K562 (cell line): ENCODE measurements at regions not wholly inside any gene's neighbourhood (a gene's known extent, or its start where the extent isn't known, plus 50 kb on each side); places are given as distances from the start of the nearest gene placed in this dataset.

Experiments used
- ATAC-seq: fragments of 200-7000 bp; cut with Tn5 transposase; 3 replicates; pipeline ENCODE4 v1.9.1; 2020; ENCODE audit warnings: moderate library complexity
- BruUV-seq: library from RNA; stranded (reverse); fragments of 400-500 nt; replicated peaks from 2 replicates; lab custom pipeline; 2021; lab: Mats Ljungman, UMichigan
- CTCF ChIA-PET: fragments of 300-600 bp; formaldehyde crosslinking; extraction: SDS; loops from one replicate; lab custom pipeline; 2021; ENCODE audit warnings: low intra/inter-chr PET ratio; lab: Yijun Ruan, JAX
- POLR2A ChIA-PET: fragments of 300-600, 350-650 bp; sonication (Branson Sonifier 250); formaldehyde crosslinking; extraction: SDS; loops from one replicate; lab custom pipeline; 2021; ENCODE audit warnings: antibody characterized with exemption, inconsistent platforms; lab: Yijun Ruan, JAX
- DNase-seq, 4 experiments: peaks; one replicate each; pipeline versions ENCODE4 v3.0.0 to v3.0.0-alpha.2; 2011 to 2018; ENCODE audit warnings: low spot score in 3 of 4, mixed read lengths in 3 of 4; ENCODE audit errors: extremely low read depth in 1 of 4
- FAIRE-seq: peaks from 2 replicates; lab custom pipeline; 2011; peaks lifted over from hg19 to GRCh38; lab: Jason Lieb, UNC
- H2AFZ ChIP-seq: 2 replicates; pipeline ENCODE4 v1.6.0; 2011; ENCODE audit warnings: low read depth, low read length, control low read depth, inconsistent platforms
- H3K27ac ChIP-seq: fragments of 200-600 bp; 3 replicates; pipeline ENCODE4 v1.8.0; 2011; ENCODE audit warnings: low read depth, mild to moderate bottlenecking, control low read depth, inconsistent platforms, low read length, moderate library complexity, mixed read lengths; ENCODE audit errors: extremely low read depth
- H3K27me3 ChIP-seq, 2 experiments: fragments of 300-600 bp in 1 of 2; 2 replicates in 1 of 2; 3 replicates in 1 of 2; pipeline versions ENCODE4 v1.6.0 to v1.8.0; 2011; ENCODE audit warnings: inconsistent platforms in 2 of 2, low read length in 2 of 2, mild to moderate bottlenecking in 1 of 2, mixed read lengths in 1 of 2, moderate library complexity in 1 of 2; ENCODE audit not compliant: control insufficient read depth in 2 of 2, insufficient read depth in 2 of 2
- H3K36me3 ChIP-seq: fragments of 300-600 bp; 3 replicates; pipeline ENCODE4 v1.8.0; 2011; ENCODE audit warnings: mild to moderate bottlenecking, low read length, inconsistent platforms; ENCODE audit not compliant: control insufficient read depth, insufficient read depth
- H3K4me1 ChIP-seq, 2 experiments: fragments of 200-600 bp in 1 of 2; replicated peaks in 1 of 2; 2 replicates in 1 of 2; 3 replicates in 1 of 2; pipeline versions ENCODE4 v1.5.1 to v1.8.0; 2011; ENCODE audit warnings: inconsistent platforms in 2 of 2, low read length in 2 of 2, mild to moderate bottlenecking in 1 of 2, mixed read lengths in 1 of 2, moderate library complexity in 1 of 2; ENCODE audit not compliant: control insufficient read depth in 2 of 2, insufficient read depth in 2 of 2
- H3K4me2 ChIP-seq: 2 replicates; pipeline ENCODE4 v1.6.1; 2011; ENCODE audit warnings: low read length, control low read depth, inconsistent platforms, mixed read lengths; ENCODE audit not compliant: insufficient read depth
- H3K4me3 ChIP-seq: fragments of 200-600 bp; sonication (generic), shearing (Covaris generic); 2 replicates; pipeline ENCODE4 v1.5.1; 2016; ENCODE audit warnings: control low read depth, inconsistent platforms
- H3K79me2 ChIP-seq: fragments of 200-600 bp; 3 replicates; pipeline ENCODE4 v1.8.0; 2011; ENCODE audit warnings: low read length, inconsistent platforms; ENCODE audit not compliant: control insufficient read depth, insufficient read depth
- H3K9ac ChIP-seq, 2 experiments: 2 replicates each; pipeline versions ENCODE4 v1.6.0 to v1.6.1; 2011; ENCODE audit warnings: low read depth in 2 of 2, low read length in 2 of 2, control low read depth in 1 of 2, inconsistent platforms in 1 of 2, mild to moderate bottlenecking in 1 of 2, mixed read lengths in 1 of 2; ENCODE audit not compliant: insufficient read depth in 1 of 2
- H3K9me1 ChIP-seq: one replicate; pipeline ENCODE4 v1.6.0; 2011; ENCODE audit warnings: inconsistent platforms, mild to moderate bottlenecking, low read length, moderate library complexity; ENCODE audit not compliant: control insufficient read depth, insufficient read depth
- H3K9me3 ChIP-seq: replicated peaks from 2 replicates; pipeline ENCODE4 v1.5.1; 2011; ENCODE audit warnings: low read depth, low read length, inconsistent platforms; ENCODE audit not compliant: control insufficient read depth, insufficient read depth
- H4K20me1 ChIP-seq: replicated peaks from 2 replicates; pipeline ENCODE4 v1.6.1; 2011; ENCODE audit warnings: low read length, inconsistent platforms, mixed read lengths; ENCODE audit not compliant: control insufficient read depth, insufficient read depth
- BACH1 ChIP-seq: fragments of 200-800 bp; sonication (Bioruptor generic); IDR thresholded peaks from 2 replicates; pipeline ENCODE4 v1.6.1; 2016; ENCODE audit warnings: missing genetic modification characterization, missing compliant biosample characterization
- COPS2 ChIP-seq: fragments of 450-650 bp; conservative IDR thresholded peaks from 2 replicates; pipeline ENCODE4 v1.6.1; 2016; ENCODE audit warnings: mild to moderate bottlenecking, moderate library complexity
- E2F8 ChIP-seq: fragments of 450-650 bp; IDR thresholded peaks from 2 replicates; pipeline ENCODE4 v1.7.1; 2018; ENCODE audit warnings: mild to moderate bottlenecking, low read depth; ENCODE audit not compliant: partially characterized antibody
- FOXK1 ChIP-seq: sonication (generic); formaldehyde crosslinking; IDR thresholded peaks from 2 replicates; pipeline ENCODE4 v1.8.0; 2022; ENCODE audit warnings: missing genetic modification reagents, mild to moderate bottlenecking, borderline replicate concordance
- FOXK2 ChIP-seq, 2 experiments: fragments of 450-650 bp; IDR thresholded peaks in 1 of 2; conservative IDR thresholded peaks in 1 of 2; 2 replicates each; pipeline ENCODE4 v1.6.1; 2016; ENCODE audit warnings: low read depth in 2 of 2, mild to moderate bottlenecking in 1 of 2
- HMG20A ChIP-seq: fragments of 450-650 bp; formaldehyde crosslinking; conservative IDR thresholded peaks from 2 replicates; pipeline ENCODE4 v1.4.0; 2020; ENCODE audit warnings: mild to moderate bottlenecking, mixed read lengths
- JUN ChIP-seq, 2 experiments: sonication (generic) in 1 of 2; formaldehyde crosslinking in 1 of 2; IDR thresholded peaks; 2 replicates each; pipeline versions ENCODE4 v1.6.1 to v1.8.0; 2012 to 2022; ENCODE audit warnings: borderline replicate concordance in 2 of 2, mild to moderate bottlenecking in 2 of 2, improper control_type of control experiment in 1 of 2, low read depth in 1 of 2, low read length in 1 of 2, missing genetic modification reagents in 1 of 2
- JUNB ChIP-seq: fragments of 450-650 bp; formaldehyde crosslinking; conservative IDR thresholded peaks from 2 replicates; pipeline ENCODE4 v1.4.0; 2020; ENCODE audit warnings: mild to moderate bottlenecking
- KDM5B ChIP-seq: fragments of 200-600 bp; sonication (generic); IDR thresholded peaks from 2 replicates; pipeline ENCODE4 v1.6.1; 2012; ENCODE audit warnings: low read depth, mild to moderate bottlenecking, moderate library complexity, low read length, control low read depth, inconsistent platforms; ENCODE audit not compliant: insufficient replicate concordance
- MAFF ChIP-seq: IDR thresholded peaks from 2 replicates; pipeline ENCODE4 v1.6.1; 2012; ENCODE audit warnings: low read length, improper control_type of control experiment
- RBM34 ChIP-seq: fragments of 200-400 bp; formaldehyde crosslinking; IDR thresholded peaks from 2 replicates; pipeline ENCODE4 v1.6.1; 2018; ENCODE audit warnings: low read length, borderline replicate concordance; ENCODE audit not compliant: insufficient read depth
- RFX7 ChIP-seq: fragments of 250-450 bp; sonication (Bioruptor Pico); IDR thresholded peaks from 2 replicates; pipeline ENCODE4 v1.5.1; 2021; ENCODE audit warnings: mild to moderate bottlenecking
- THRAP3 ChIP-seq: fragments of 450-650 bp; IDR thresholded peaks from 2 replicates; pipeline ENCODE4 v1.6.1; 2016; ENCODE audit warnings: mild to moderate bottlenecking, inconsistent platforms, borderline replicate concordance
- ZBTB26 ChIP-seq: fragments of 450-650 bp; formaldehyde crosslinking; IDR thresholded peaks from 2 replicates; pipeline ENCODE4 v1.4.0; 2022; ENCODE audit warnings: missing genetic modification characterization
- ZNF124 ChIP-seq: sonication (generic); formaldehyde crosslinking; IDR thresholded peaks from 2 replicates; pipeline ENCODE4 v1.8.1; 2022; ENCODE audit warnings: missing genetic modification reagents
- ZNF384 ChIP-seq: IDR thresholded peaks from 2 replicates; pipeline ENCODE4 v1.6.1; 2012; ENCODE audit warnings: low read depth, low read length, improper control_type of control experiment
- ZNF644 ChIP-seq: fragments of 200-800 bp; sonication (Bioruptor generic); IDR thresholded peaks from 2 replicates; pipeline ENCODE4 v1.6.1; 2016; ENCODE audit warnings: low read depth, missing genetic modification characterization, missing compliant biosample characterization
- WGBS: fragments of 100-300 bp; shearing (Covaris generic); methylation state at CpG from one replicate; pipeline ENCODE4 v1.1.6; 2016; ENCODE audit warnings: low coverage, mixed read lengths; ENCODE audit not compliant: insufficient coverage; ENCODE audit errors: missing lambda C conversion rate; 5-methylcytosine and 5-hydroxymethylcytosine counted together
- in situ Hi-C: fragments of 300-500 bp; cut with MboI; formaldehyde crosslinking; loops from 4 replicates; pipeline ENCODE4 v1.15.0; 2018; ENCODE audit warnings: inconsistent platforms, mixed read lengths
- intact Hi-C: fragments of 100-400 bp; cut with micrococcal nuclease; formaldehyde crosslinking; loops from 2 replicates; pipeline ENCODE4 v1.14.2; 2022
- TF ChIP-seq, protein P1 (sequence below): fragments of 250-450 bp; sonication (Bioruptor Pico); IDR thresholded peaks from 2 replicates; pipeline ENCODE4 v1.8.0; 2022; ENCODE audit warnings: inconsistent platforms, mild to moderate bottlenecking, moderate library complexity, borderline replicate concordance

DNA sequence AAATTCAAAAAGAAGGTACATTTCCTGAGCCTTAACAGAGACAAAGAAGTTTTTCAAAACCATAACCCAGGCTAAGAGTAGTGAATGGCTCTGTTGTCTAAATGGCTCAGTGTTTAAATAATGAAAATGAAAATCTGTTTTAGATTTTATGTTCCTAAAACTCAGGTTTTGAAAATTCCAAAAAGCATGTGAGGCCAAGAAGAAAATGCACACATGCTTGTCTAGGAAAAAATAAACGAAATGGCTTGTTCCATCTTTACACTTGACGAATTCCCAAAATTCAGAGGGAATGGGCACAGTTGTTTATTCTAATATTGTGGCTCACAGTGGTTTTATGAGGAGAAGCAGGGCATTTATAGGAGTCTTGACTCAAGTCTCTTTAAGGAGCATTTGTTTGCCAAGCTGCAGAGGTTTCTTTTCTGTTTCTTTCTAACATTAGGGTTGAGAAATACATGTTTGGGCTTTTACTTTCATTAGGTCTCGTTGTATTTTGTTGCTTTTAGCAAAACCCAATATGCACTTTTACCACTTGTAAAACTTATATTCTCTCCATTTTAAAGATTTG, 527.6 kb upstream of the ANKRD30A start:
- ATAC-seq: no peak
- DNase-seq: no peak
- no peaks in the 10 kb centered on the region for H3K27me3 ChIP-seq
- H3K4me1 ChIP-seq: no peaks in the 10 kb centered on the region
- H3K27ac ChIP-seq: no peak overlapping the region
- H2AFZ ChIP-seq: no peak overlapping the region
- POLR2A ChIA-PET: interaction anchor here (0.8 kb wide), 1 partner anchor 11 kb away, joined by 3 read pairs; no protein-coding TSS in a partner anchor
- no peak overlapping the region for H3K9ac ChIP-seq
- no peak for FAIRE-seq
- WGBS: 0% methylated on average over 3 of the region's 3 CpGs
- no peaks in the 10 kb centered on the region for H4K20me1 ChIP-seq
- H3K9me1 ChIP-seq: no peaks in the 10 kb centered on the region
- intact Hi-C loops (no loop called here), in situ Hi-C loops (no loop called here)
- H3K79me2 ChIP-seq: no peaks in the 10 kb centered on the region
- no peaks in the 10 kb centered on the region for H3K36me3 ChIP-seq
- BruUV-seq: no TSS peak
- TF ChIP-seq JUNB (CRISPR knock-in tag): no peak
- TF ChIP-seq BACH1 (tag): no peak
- TF ChIP-seq THRAP3: no peak
- no peak for TF ChIP-seq RFX7 (CRISPR knock-in tag)
- TF ChIP-seq ZNF384: no peak
- TF ChIP-seq ZNF124 (CRISPR knock-in tag): no peak
- TF ChIP-seq KDM5B: no peak
- no peak for TF ChIP-seq FOXK1 (CRISPR knock-in tag)
- no peak for TF ChIP-seq COPS2
- no peak for TF ChIP-seq MAFF
- no peak for TF ChIP-seq ZBTB26 (CRISPR knock-in tag)
- TF ChIP-seq JUN (IDR thresholded peaks at IDR 0.05; ENCODE audit: borderline replicate concordance, low read depth, low read length): no peak
- no peak for TF ChIP-seq JUN (CRISPR knock-in tag; IDR thresholded peaks at IDR 0.05; ENCODE audit: borderline replicate concordance)
- no peak for TF ChIP-seq RBM34
- TF ChIP-seq, protein P1, sequence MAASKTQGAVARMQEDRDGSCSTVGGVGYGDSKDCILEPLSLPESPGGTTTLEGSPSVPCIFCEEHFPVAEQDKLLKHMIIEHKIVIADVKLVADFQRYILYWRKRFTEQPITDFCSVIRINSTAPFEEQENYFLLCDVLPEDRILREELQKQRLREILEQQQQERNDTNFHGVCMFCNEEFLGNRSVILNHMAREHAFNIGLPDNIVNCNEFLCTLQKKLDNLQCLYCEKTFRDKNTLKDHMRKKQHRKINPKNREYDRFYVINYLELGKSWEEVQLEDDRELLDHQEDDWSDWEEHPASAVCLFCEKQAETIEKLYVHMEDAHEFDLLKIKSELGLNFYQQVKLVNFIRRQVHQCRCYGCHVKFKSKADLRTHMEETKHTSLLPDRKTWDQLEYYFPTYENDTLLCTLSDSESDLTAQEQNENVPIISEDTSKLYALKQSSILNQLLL (CRISPR knock-in tag): no peak
- no peak for TF ChIP-seq E2F8
- no peak for TF ChIP-seq HMG20A (CRISPR knock-in tag)
- no peak for TF ChIP-seq FOXK2 (conservative IDR thresholded peaks at IDR 0.05 in 1 of 2, IDR thresholded peaks at IDR 0.05 in 1 of 2; ENCODE audit: low read depth in 2 of 2)
- TF ChIP-seq ZNF644: no peak
- no peak overlapping the region for H3K4me3 ChIP-seq
- H3K9me3 ChIP-seq: no peaks in the 10 kb centered on the region
- CTCF ChIA-PET: no interaction called here
- no peak overlapping the region for H3K4me2 ChIP-seq
